HG02678 (cell line): ENCODE measurements at regions not wholly inside any gene's neighbourhood (a gene's known extent, or its start where the extent isn't known, plus 50 kb on each side); places are given as distances from the start of the nearest gene placed in this dataset.
"Not testable (repeated sequence)": the region's sequence is repeated elsewhere in the genome, so short reads cannot be mapped to it uniquely, and the experiment has no call there.

Experiments used
- ATAC-seq: cut with Tn5 transposase; IDR thresholded peaks from one replicate; pipeline ENCODE4 v1.9.1; 2021; ENCODE audit warnings: mild to moderate bottlenecking, moderate library complexity; ENCODE audit not compliant: unreplicated experiment

- no peak for ATAC-seq
Measured at GRCh38 chr2:67614454-67614853, 217.3 kb downstream of the ETAA1 start.

GRCh38 chr2:67616749-67617148, 219.6 kb downstream of the ETAA1 start:
- ATAC-seq: peak; percentile 83

GRCh38 chr2:67619204-67619603, 222.1 kb downstream of the ETAA1 start:
- ATAC-seq: no peak

- ATAC-seq: not testable (repeated sequence)
Measured at GRCh38 chr2:67623741-67624140, 226.6 kb downstream of the ETAA1 start.

- no peak for ATAC-seq
Measured at GRCh38 chr2:67625178-67625577, 228.0 kb downstream of the ETAA1 start.

- ATAC-seq: no peak
Measured at GRCh38 chr2:67625690-67626475, 228.8 kb downstream of the ETAA1 start.

GRCh38 chr2:67626656-67627055, 229.5 kb downstream of the ETAA1 start:
- no peak for ATAC-seq

- ATAC-seq: no peak
Measured at GRCh38 chr2:67627456-67628207, 230.5 kb downstream of the ETAA1 start.

- no peak for ATAC-seq
Measured at GRCh38 chr2:67628892-67629291, 231.8 kb downstream of the ETAA1 start.

GRCh38 chr2:67631483-67631882, 234.3 kb downstream of the ETAA1 start:
- no peak for ATAC-seq

- no peak for ATAC-seq
Measured at GRCh38 chr2:67633212-67633856, 236.2 kb downstream of the ETAA1 start.

GRCh38 chr2:67638146-67638545, 241.0 kb downstream of the ETAA1 start:
- no peak for ATAC-seq

- ATAC-seq: no peak
Measured at GRCh38 chr2:67641312-67642045, 244.3 kb downstream of the ETAA1 start.

GRCh38 chr2:67642046-67642382, 244.9 kb downstream of the ETAA1 start:
- ATAC-seq: no peak

GRCh38 chr2:67642961-67643360, 245.8 kb downstream of the ETAA1 start:
- no peak for ATAC-seq

GRCh38 chr2:67645280-67646138, 248.4 kb downstream of the ETAA1 start:
- no peak for ATAC-seq

GRCh38 chr2:67646714-67647333, 249.7 kb downstream of the ETAA1 start:
- ATAC-seq: no peak

GRCh38 chr2:67649331-67650261, 252.5 kb downstream of the ETAA1 start:
- ATAC-seq: no peak
